Neural progenitor cell (in vitro differentiated cells): ENCODE measurements at regions not wholly inside any gene's neighbourhood (a gene's known extent, or its start where the extent isn't known, plus 50 kb on each side); places are given as distances from the start of the nearest gene placed in this dataset.

Experiments
- DNase-seq: peaks from one replicate; pipeline ENCODE4 v3.0.0-alpha.2; 2016; ENCODE audit warnings: low spot score
- H2AFZ ChIP-seq: fragments of 200-600 bp; sonication (generic); replicated peaks from 2 replicates; pipeline ENCODE4 v1.6.1; 2016; ENCODE audit warnings: antibody characterized with exemption
- H3F3A ChIP-seq: fragments of 200-600 bp; sonication (generic); 2 replicates; pipeline ENCODE4 v1.6.1; 2016; ENCODE audit warnings: antibody characterized with exemption, low read depth
- H3K27ac ChIP-seq: fragments of 200-600 bp; sonication (generic); 2 replicates; pipeline ENCODE4 v1.5.1; 2016; ENCODE audit warnings: mild to moderate bottlenecking
- H3K27me3 ChIP-seq: fragments of 200-600 bp; sonication (generic); 2 replicates; pipeline ENCODE4 v1.6.1; 2016; ENCODE audit warnings: mild to moderate bottlenecking, moderate library complexity
- H3K36me3 ChIP-seq: fragments of 200-600 bp; sonication (generic); 2 replicates; pipeline ENCODE4 v1.5.1; 2016
- H3K4me1 ChIP-seq: fragments of 200-600 bp; sonication (generic); 2 replicates; pipeline ENCODE4 v1.6.1; 2016; ENCODE audit warnings: mixed run types
- H3K4me2 ChIP-seq: fragments of 200-600 bp; sonication (generic); 2 replicates; pipeline ENCODE4 v1.6.1; 2016
- H3K4me3 ChIP-seq: fragments of 200-600 bp; sonication (generic); 2 replicates; pipeline ENCODE4 v1.5.1; 2016
- H3K79me2 ChIP-seq: fragments of 200-600 bp; sonication (generic); 2 replicates; pipeline ENCODE4 v1.6.1; 2016; ENCODE audit warnings: low read depth
- H3K9ac ChIP-seq: fragments of 200-600 bp; sonication (generic); 2 replicates; pipeline ENCODE4 v1.6.1; 2016
- H3K9me3 ChIP-seq: fragments of 200-600 bp; sonication (generic); 2 replicates; pipeline ENCODE4 v1.5.1; 2016; ENCODE audit warnings: low read depth
- H4K20me1 ChIP-seq: fragments of 200-600 bp; sonication (generic); 2 replicates; pipeline ENCODE4 v1.6.1; 2016; ENCODE audit warnings: low read depth
- H3K27ac Mint-ChIP-seq: 3 replicates; pipeline ENCODE4 v1.8.0; 2021; ENCODE audit warnings: mixed read lengths
- H3K27me3 Mint-ChIP-seq: 2 replicates; pipeline ENCODE4 v1.8.0; 2022; ENCODE audit warnings: low read depth, mild to moderate bottlenecking, inconsistent platforms, moderate library complexity, mixed read lengths; ENCODE audit not compliant: insufficient read depth
- H3K36me3 Mint-ChIP-seq: 3 replicates; pipeline ENCODE4 v1.8.0; 2021; ENCODE audit warnings: mixed read lengths
- H3K4me1 Mint-ChIP-seq: 3 replicates; pipeline ENCODE4 v1.8.0; 2021; ENCODE audit warnings: mixed read lengths
- H3K4me3 Mint-ChIP-seq: 3 replicates; pipeline ENCODE4 v1.8.0; 2021; ENCODE audit warnings: mild to moderate bottlenecking, moderate library complexity, mixed read lengths
- H3K9me3 Mint-ChIP-seq: 3 replicates; pipeline ENCODE4 v1.8.0; 2020; ENCODE audit warnings: mixed read lengths
- CTCF ChIP-seq: fragments of 200-600 bp; sonication (generic); IDR thresholded peaks from 2 replicates; pipeline ENCODE4 v1.5.1; 2017; ENCODE audit warnings: antibody characterized with exemption, mild to moderate bottlenecking
- EZH2 ChIP-seq: fragments of 200-600 bp; sonication (generic); IDR thresholded peaks from 2 replicates; pipeline ENCODE4 v1.6.1; 2017; ENCODE audit warnings: antibody characterized with exemption, mild to moderate bottlenecking, moderate library complexity
- EZH2phosphoT487 ChIP-seq: fragments of 200-600 bp; sonication (generic); IDR thresholded peaks from 2 replicates; pipeline ENCODE4 v1.6.1; 2017; ENCODE audit warnings: antibody characterized with exemption

GRCh38 chr6:19391926-19392325 lies 445.2 kb upstream of the ID4 start:
- Histone ChIP-seq H3K27me3 (no peaks in the 10 kb centered on the region), H3K9ac (no peak overlapping the region), H3F3A (no peaks in the 10 kb centered on the region), H3K36me3 (no peaks in the 10 kb centered on the region), H3K79me2 (no peaks in the 10 kb centered on the region), H4K20me1 (no peaks in the 10 kb centered on the region), H3K9me3 (no peaks in the 10 kb centered on the region), H3K4me3 (no peak overlapping the region), H3K4me1 (no peaks in the 10 kb centered on the region), H3K4me2 (no peak overlapping the region), H3K27ac (no peak overlapping the region), H2AFZ (no peak overlapping the region)
- no peak for DNase-seq
- peaks cover 3% of the 10 kb centered on the region for H3K27me3 Mint-ChIP-seq
- H3K4me3 Mint-ChIP-seq = no peak overlapping the region
- H3K36me3 Mint-ChIP-seq = no peaks in the 10 kb centered on the region
- no peaks in the 10 kb centered on the region for H3K4me1 Mint-ChIP-seq
- no peak for TF ChIP-seq CTCF
- TF ChIP-seq EZH2phosphoT487 = no peak
- TF ChIP-seq EZH2 = no peak
- no peak overlapping the region for H3K27ac Mint-ChIP-seq
- no peaks in the 10 kb centered on the region for H3K9me3 Mint-ChIP-seq

GRCh38 chr6:19394051-19394450 lies 443.1 kb upstream of the ID4 start:
- Histone ChIP-seq H3K79me2 (no peaks in the 10 kb centered on the region), H3K27me3 (no peaks in the 10 kb centered on the region), H4K20me1 (no peaks in the 10 kb centered on the region), H3K4me1 (no peaks in the 10 kb centered on the region), H3K27ac (no peak overlapping the region), H2AFZ (no peak overlapping the region), H3K9ac (no peak overlapping the region), H3F3A (no peaks in the 10 kb centered on the region), H3K36me3 (no peaks in the 10 kb centered on the region), H3K4me3 (no peak overlapping the region), H3K4me2 (no peak overlapping the region), H3K9me3 (no peaks in the 10 kb centered on the region)
- no peak for TF ChIP-seq CTCF
- TF ChIP-seq EZH2phosphoT487 = no peak
- TF ChIP-seq EZH2 = no peak
- Mint-ChIP-seq H3K27me3 (peaks cover 3% of the 10 kb centered on the region), H3K9me3 (peaks cover under 1% of the 10 kb centered on the region), H3K4me3 (no peak overlapping the region), H3K36me3 (no peaks in the 10 kb centered on the region), H3K27ac (no peak overlapping the region), H3K4me1 (no peaks in the 10 kb centered on the region)
- DNase-seq = no peak

GRCh38 chr6:19394687-19395086 lies 442.5 kb upstream of the ID4 start:
- H3K9me3 Mint-ChIP-seq = peaks cover 2% of the 10 kb centered on the region
- no peak for TF ChIP-seq EZH2phosphoT487
- no peak for TF ChIP-seq CTCF
- TF ChIP-seq EZH2 = no peak

GRCh38 chr6:19395316-19395715 lies 441.9 kb upstream of the ID4 start:
- Histone ChIP-seq H4K20me1 (no peaks in the 10 kb centered on the region), H3K36me3 (no peaks in the 10 kb centered on the region), H3K27me3 (no peaks in the 10 kb centered on the region), H2AFZ (no peak overlapping the region), H3K9ac (no peak overlapping the region), H3K4me1 (no peaks in the 10 kb centered on the region), H3K27ac (no peak overlapping the region), H3F3A (no peaks in the 10 kb centered on the region), H3K9me3 (no peaks in the 10 kb centered on the region), H3K4me2 (no peak overlapping the region), H3K79me2 (no peaks in the 10 kb centered on the region), H3K4me3 (no peak overlapping the region)
- TF ChIP-seq EZH2phosphoT487 (no peak), EZH2 (no peak), CTCF (no peak)
- no peak for DNase-seq
- Mint-ChIP-seq H3K27ac (no peak overlapping the region), H3K4me1 (no peaks in the 10 kb centered on the region), H3K4me3 (no peak overlapping the region), H3K36me3 (no peaks in the 10 kb centered on the region), H3K9me3 (peaks cover 2% of the 10 kb centered on the region), H3K27me3 (peaks cover 3% of the 10 kb centered on the region)

More at GRCh38 chr6:19394687-19395086, 442.5 kb upstream of the ID4 start:
- H3K36me3 ChIP-seq = no peaks in the 10 kb centered on the region
- no peak overlapping the region for H3K27ac ChIP-seq
- DNase-seq = no peak
- Mint-ChIP-seq H3K36me3 (no peaks in the 10 kb centered on the region), H3K27me3 (peaks cover 3% of the 10 kb centered on the region), H3K27ac (no peak overlapping the region), H3K4me3 (no peak overlapping the region), H3K4me1 (no peaks in the 10 kb centered on the region)
- H3K4me3 ChIP-seq = no peak overlapping the region
- no peaks in the 10 kb centered on the region for H3K9me3 ChIP-seq
- H3K9ac ChIP-seq = no peak overlapping the region
- no peaks in the 10 kb centered on the region for H3K27me3 ChIP-seq
- no peaks in the 10 kb centered on the region for H3K4me1 ChIP-seq
- no peak overlapping the region for H2AFZ ChIP-seq
- H3K79me2 ChIP-seq = no peaks in the 10 kb centered on the region
- no peak overlapping the region for H3K4me2 ChIP-seq
- H3F3A ChIP-seq = no peaks in the 10 kb centered on the region
- no peaks in the 10 kb centered on the region for H4K20me1 ChIP-seq
